Adrenal gland (tissue), 9 donors: ENCODE measurements at regions not wholly inside any gene's neighbourhood (a gene's known extent, or its start where the extent isn't known, plus 50 kb on each side); places are given as distances from the start of the nearest gene placed in this dataset.
A peak's percentile ranks its signal among the peaks of the same experiment; 100 is the strongest.

Experiments used
- DNase-seq, 7 donors: peaks; one replicate each; pipeline ENCODE4 v3.0.0-alpha.2; 2019 to 2020
- H3K27ac ChIP-seq, 5 donors: fragments of 200-600 bp; sonication (generic) in 4 of 5; 1 replicate in 3 of 5; 2 replicates in 2 of 5; pipeline versions ENCODE4 v1.5.1 to v1.8.0; 2016 to 2020; ENCODE audit warnings: mild to moderate bottlenecking in 1 of 5
- H3K27me3 ChIP-seq: fragments of 200-600 bp; 2 replicates; pipeline ENCODE4 v1.8.0; 2021
- H3K36me3 ChIP-seq, 2 donors: fragments of 200-600 bp; replicated peaks in 1 of 2; 1 replicate in 1 of 2; 2 replicates in 1 of 2; pipeline versions ENCODE4 v1.5.1 to v1.8.0; 2018 to 2022
- H3K4me1 ChIP-seq, 2 donors: fragments of 200-600 bp; replicated peaks in 1 of 2; 1 replicate in 1 of 2; 2 replicates in 1 of 2; pipeline versions ENCODE4 v1.5.1 to v1.8.0; 2018 to 2021
- H3K4me3 ChIP-seq, 4 donors: fragments of 200-600 bp; sonication (generic) in 3 of 4; one replicate each; pipeline ENCODE4 v1.5.1; 2016 to 2018
- H3K9me3 ChIP-seq, 3 donors: fragments of 200-600 bp; sonication (generic) in 1 of 3; replicated peaks in 1 of 3; 1 replicate in 2 of 3; 2 replicates in 1 of 3; pipeline versions ENCODE4 v1.5.1 to v1.8.0; 2016 to 2021
- POLR2A ChIP-seq, 2 donors: fragments of 450-650 bp; IDR thresholded peaks; one replicate each; pipeline ENCODE4 v1.6.1; 2017; ENCODE audit warnings: antibody characterized with exemption in 2 of 2, mild to moderate bottlenecking in 2 of 2, moderate library complexity in 1 of 2
- WGBS, 4 donors: extraction: QIAGEN DNeasy Blood & Tissue Kit in 2 of 4; methylation state at CpG; one replicate each; pipeline versions ENCODE4 v1.1.5 to v1.1.7; 2013 to 2017; 5-methylcytosine and 5-hydroxymethylcytosine counted together
- intact Hi-C, 2 donors: fragments of 100-400 bp; cut with DNase I; formaldehyde crosslinking; loops; one replicate each; pipeline versions ENCODE4 v1.14.1 to v1.15.0; 2022 to 2023
- TF ChIP-seq, protein P1 (sequence below), 6 experiments: fragments of 450-650 bp in 4 of 6; fragments of 200-600 bp in 2 of 6; sonication (generic) in 1 of 6; IDR thresholded peaks; 1 replicate in 5 of 6; 2 replicates in 1 of 6; pipeline versions ENCODE4 v1.5.1 to v1.8.0; 2016 to 2021; ENCODE audit warnings: antibody characterized with exemption in 6 of 6, mild to moderate bottlenecking in 2 of 6, moderate library complexity in 1 of 6
- donor health status: healthy with polysubstance abuse.
- donor health status: Bipolar disorder and iron deficiency.
- donor health status: DM: yes; HTN: yes; CAD: no.
- donor health status: DM: no; HTN: no; CAD: no.
- donor health status: DM: no; HTN: no; CAD: no.

DNA sequence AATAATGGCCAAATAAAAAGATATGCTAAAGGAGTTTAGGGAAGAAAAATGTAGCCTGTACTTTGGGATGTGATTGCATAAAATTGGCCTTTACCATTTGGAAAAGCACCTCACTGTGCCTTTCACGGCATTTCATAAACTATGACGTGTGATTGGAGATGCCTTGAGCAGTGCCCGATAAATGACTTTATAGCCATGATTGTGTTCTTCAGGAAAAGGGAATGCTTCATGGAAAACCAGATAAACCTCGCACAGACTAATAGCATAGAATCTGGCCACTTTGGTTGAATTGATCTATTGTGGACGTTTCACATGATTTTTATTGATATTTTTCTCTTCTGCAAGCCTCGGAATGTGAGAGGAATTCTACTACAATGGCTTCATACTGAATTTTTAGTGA, 502.0 kb upstream of the MKI67 start:
- Histone ChIP-seq H3K27me3 (peaks cover 6% of the 10 kb centered on the region), H3K4me1 (no peaks in the 10 kb centered on the region), H3K27ac (no peak overlapping the region), H3K36me3 (no peaks in the 10 kb centered on the region), H3K4me3 (no peak overlapping the region), H3K9me3 (no peaks in the 10 kb centered on the region)
- TF ChIP-seq POLR2A (IDR thresholded peaks at IDR 0.05): no peak
- TF ChIP-seq, protein P1, sequence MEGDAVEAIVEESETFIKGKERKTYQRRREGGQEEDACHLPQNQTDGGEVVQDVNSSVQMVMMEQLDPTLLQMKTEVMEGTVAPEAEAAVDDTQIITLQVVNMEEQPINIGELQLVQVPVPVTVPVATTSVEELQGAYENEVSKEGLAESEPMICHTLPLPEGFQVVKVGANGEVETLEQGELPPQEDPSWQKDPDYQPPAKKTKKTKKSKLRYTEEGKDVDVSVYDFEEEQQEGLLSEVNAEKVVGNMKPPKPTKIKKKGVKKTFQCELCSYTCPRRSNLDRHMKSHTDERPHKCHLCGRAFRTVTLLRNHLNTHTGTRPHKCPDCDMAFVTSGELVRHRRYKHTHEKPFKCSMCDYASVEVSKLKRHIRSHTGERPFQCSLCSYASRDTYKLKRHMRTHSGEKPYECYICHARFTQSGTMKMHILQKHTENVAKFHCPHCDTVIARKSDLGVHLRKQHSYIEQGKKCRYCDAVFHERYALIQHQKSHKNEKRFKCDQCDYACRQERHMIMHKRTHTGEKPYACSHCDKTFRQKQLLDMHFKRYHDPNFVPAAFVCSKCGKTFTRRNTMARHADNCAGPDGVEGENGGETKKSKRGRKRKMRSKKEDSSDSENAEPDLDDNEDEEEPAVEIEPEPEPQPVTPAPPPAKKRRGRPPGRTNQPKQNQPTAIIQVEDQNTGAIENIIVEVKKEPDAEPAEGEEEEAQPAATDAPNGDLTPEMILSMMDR (IDR thresholded peaks at IDR 0.05): no peak
- no peak for DNase-seq
- WGBS, 4 donors: 79 to 86% (median 82%) methylated on average over 6 of the region's 6 CpGs
- intact Hi-C loops: no loop called here

DNA sequence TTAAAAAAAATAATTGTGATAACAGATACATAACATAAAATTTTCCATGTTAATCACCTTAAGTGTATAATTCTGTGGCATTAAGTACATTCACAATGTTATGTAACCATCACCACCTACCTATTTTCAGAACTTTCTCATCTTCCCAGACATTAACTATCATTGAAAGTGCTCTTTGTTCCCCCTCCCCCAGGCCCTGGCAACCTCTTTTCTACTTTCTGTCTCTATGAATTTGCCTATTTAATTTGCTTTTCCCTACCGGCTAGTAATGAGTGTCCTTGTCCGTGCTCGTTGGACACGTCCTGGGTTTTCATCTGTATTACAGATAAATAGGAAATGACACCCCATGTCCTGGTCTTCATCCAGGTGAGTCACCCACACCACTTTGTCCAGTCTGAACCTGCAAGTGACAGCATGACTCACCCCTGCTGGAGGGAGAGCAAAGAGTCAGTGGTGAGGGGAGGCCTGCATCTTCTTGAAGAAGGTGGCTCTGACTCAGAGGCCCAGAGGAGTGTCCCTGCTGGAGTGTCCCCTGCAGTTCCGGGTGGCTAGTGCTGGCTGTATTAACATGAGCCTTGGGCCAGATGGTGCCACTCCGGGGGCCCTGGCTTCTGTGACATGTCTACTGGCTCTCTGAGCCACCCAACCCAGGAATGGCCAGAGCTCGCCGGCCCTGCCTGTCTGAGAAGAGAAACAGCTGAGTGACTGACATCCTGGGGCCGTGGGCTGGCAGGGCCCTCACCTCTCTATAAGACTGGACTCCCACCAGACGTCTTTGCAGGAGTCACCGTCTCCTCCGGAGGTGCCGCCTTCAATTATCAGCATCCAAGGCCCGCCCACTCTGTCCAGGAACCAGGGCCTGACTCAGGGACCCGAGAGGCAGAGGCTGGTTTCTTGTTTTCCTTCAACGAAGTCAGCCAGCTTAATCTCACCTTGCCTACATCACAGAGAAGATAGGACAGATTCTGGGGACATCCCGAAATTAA, 503.2 kb upstream of the MKI67 start:
- Histone ChIP-seq H3K4me1 (no peaks in the 10 kb centered on the region), H3K27ac (no peak overlapping the region), H3K36me3 (no peaks in the 10 kb centered on the region), H3K4me3 (no peak overlapping the region), H3K9me3 (no peaks in the 10 kb centered on the region), H3K27me3 (peaks cover 6% of the 10 kb centered on the region)
- intact Hi-C loops: no loop called here
- WGBS, 4 donors: 59 to 71% (median 71%) methylated on average over 14 to 17 of the region's 17 CpGs
- DNase-seq: peak in 4 of 7 donors; percentile 23 to 54 (median 26)
- TF ChIP-seq, protein P1 (IDR thresholded peaks at IDR 0.05): no peak
- TF ChIP-seq POLR2A (IDR thresholded peaks at IDR 0.05): no peak

DNA sequence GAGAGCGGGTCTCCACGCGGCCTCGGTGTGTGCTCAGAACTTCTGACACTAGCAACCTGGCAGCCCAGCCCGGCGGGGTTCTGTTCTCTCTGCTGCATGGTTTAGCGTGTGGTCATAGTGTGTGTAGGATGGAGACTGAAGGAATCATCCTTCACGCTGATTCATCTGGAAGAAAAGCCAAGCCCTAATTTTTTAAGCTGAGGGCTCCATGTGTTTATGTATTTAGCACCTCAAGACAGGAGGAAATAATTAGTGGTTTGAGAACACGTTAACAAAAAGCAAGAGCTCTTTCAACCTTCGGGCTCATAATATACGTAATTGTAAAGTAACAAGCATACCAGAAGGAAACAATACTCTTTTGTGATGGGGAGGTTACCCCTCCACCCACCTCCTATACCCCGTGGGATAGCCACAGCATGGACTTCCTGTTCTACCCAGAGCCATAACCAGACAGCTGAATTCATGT, 504.6 kb upstream of the MKI67 start:
- intact Hi-C loops: no loop called here
- no peaks in the 10 kb centered on the region for H3K36me3 ChIP-seq
- peaks cover 6% of the 10 kb centered on the region for H3K27me3 ChIP-seq
- no peaks in the 10 kb centered on the region for H3K9me3 ChIP-seq
- TF ChIP-seq, protein P1 (IDR thresholded peaks at IDR 0.05): no peak
- no peak for TF ChIP-seq POLR2A (IDR thresholded peaks at IDR 0.05)
- H3K4me1 ChIP-seq: no peaks in the 10 kb centered on the region
- no peak for DNase-seq
- no peak overlapping the region for H3K27ac ChIP-seq
- 74 to 79% (median 76%) methylated on average over 12 of the region's 12 CpGs for WGBS, 4 donors
- H3K4me3 ChIP-seq: no peak overlapping the region

DNA sequence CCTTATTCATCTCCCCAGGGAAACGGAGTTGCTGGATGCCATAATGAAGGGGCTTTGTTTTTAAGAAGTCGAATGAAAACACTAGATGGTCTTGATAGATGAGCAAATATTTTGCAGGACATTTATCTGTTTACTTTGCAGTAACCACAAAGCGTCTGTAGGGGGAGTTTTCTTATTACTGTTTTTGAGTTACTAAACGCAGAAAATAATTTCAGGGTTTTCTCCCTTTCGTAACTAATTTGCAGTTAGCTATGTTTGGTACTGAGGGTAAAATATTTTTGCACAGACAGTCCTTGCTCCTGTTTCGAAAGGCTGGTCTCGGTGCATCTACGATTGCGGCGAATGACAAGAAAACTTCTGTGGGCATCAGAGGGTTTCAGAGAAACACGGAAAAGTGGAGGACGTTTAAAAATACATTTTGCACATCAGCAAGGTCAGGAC, 505.6 kb upstream of the MKI67 start:
- TF ChIP-seq POLR2A (IDR thresholded peaks at IDR 0.05): no peak
- TF ChIP-seq, protein P1 (IDR thresholded peaks at IDR 0.05): peak in 5 of 6 experiments; percentile 25 to 50 (median 37)
- no peaks in the 10 kb centered on the region for H3K36me3 ChIP-seq
- 36 to 47% (median 45%) methylated on average over 12 of the region's 12 CpGs for WGBS, 4 donors
- H3K27me3 ChIP-seq: peaks cover 6% of the 10 kb centered on the region
- H3K4me3 ChIP-seq: no peak overlapping the region
- no peaks in the 10 kb centered on the region for H3K4me1 ChIP-seq
- no peak for DNase-seq
- H3K27ac ChIP-seq: no peak overlapping the region
- no peaks in the 10 kb centered on the region for H3K9me3 ChIP-seq
- intact Hi-C loops: no loop called here
